AG10803 (cell line): ENCODE measurements at regions not wholly inside any gene's neighbourhood (a gene's known extent, or its start where the extent isn't known, plus 50 kb on each side); places are given as distances from the start of the nearest gene placed in this dataset.

Experiments used
- DNase-seq: peaks from one replicate; pipeline ENCODE4 v3.0.0; 2010; ENCODE audit warnings: low read depth
- H3K4me3 ChIP-seq: 2 replicates; pipeline ENCODE4 v1.5.1; 2011; ENCODE audit warnings: mild to moderate bottlenecking, low read length, control low read depth
- CTCF ChIP-seq: conservative IDR thresholded peaks from 2 replicates; pipeline ENCODE4 v1.5.1; 2011; ENCODE audit warnings: mild to moderate bottlenecking, low read length, control low read depth, inconsistent platforms

GRCh38 chr14:43042408-43042807, 1435.7 kb downstream of the LRFN5 start:
- DNase-seq, result no peak
- TF ChIP-seq CTCF, result no peak
- H3K4me3 ChIP-seq, result no peak overlapping the region

- H3K4me3 ChIP-seq, result no peak overlapping the region
- TF ChIP-seq CTCF, result no peak
- DNase-seq, result no peak
Measured at GRCh38 chr14:43041976-43042375, 1435.3 kb downstream of the LRFN5 start.

- TF ChIP-seq CTCF, result no peak
- H3K4me3 ChIP-seq, result no peak overlapping the region
- no peak for DNase-seq
Measured at GRCh38 chr14:43041207-43041606, 1434.5 kb downstream of the LRFN5 start.

GRCh38 chr14:43039881-43040280, 1433.2 kb downstream of the LRFN5 start:
- no peak for TF ChIP-seq CTCF
- no peak for DNase-seq
- no peak overlapping the region for H3K4me3 ChIP-seq

GRCh38 chr14:43031598-43031997, 1424.9 kb downstream of the LRFN5 start:
- no peak overlapping the region for H3K4me3 ChIP-seq
- no peak for TF ChIP-seq CTCF
- no peak for DNase-seq

- TF ChIP-seq CTCF, result no peak
- no peak for DNase-seq
- H3K4me3 ChIP-seq, result no peak overlapping the region
Measured at GRCh38 chr14:43022094-43022800, 1415.6 kb downstream of the LRFN5 start.

GRCh38 chr14:43019826-43020225, 1413.2 kb downstream of the LRFN5 start:
- TF ChIP-seq CTCF, result no peak
- DNase-seq, result no peak

More at GRCh38 chr14:43019826-43020225, 1413.2 kb downstream of the LRFN5 start:
- no peak overlapping the region for H3K4me3 ChIP-seq
